Endothelial cell of hepatic sinusoid (primary cell): ENCODE measurements at regions not wholly inside any gene's neighbourhood (a gene's known extent, or its start where the extent isn't known, plus 50 kb on each side); places are given as distances from the start of the nearest gene placed in this dataset.
"Not testable (repeated sequence)": the region's sequence is repeated elsewhere in the genome, so short reads cannot be mapped to it uniquely, and the experiment has no call there.

Experiments used
- in situ Hi-C: cut with HindIII; loops from 2 replicates; pipeline ENCODE4 v1.10.0; 2017; ENCODE audit warnings: low sequenced_read_pairs

DNA sequence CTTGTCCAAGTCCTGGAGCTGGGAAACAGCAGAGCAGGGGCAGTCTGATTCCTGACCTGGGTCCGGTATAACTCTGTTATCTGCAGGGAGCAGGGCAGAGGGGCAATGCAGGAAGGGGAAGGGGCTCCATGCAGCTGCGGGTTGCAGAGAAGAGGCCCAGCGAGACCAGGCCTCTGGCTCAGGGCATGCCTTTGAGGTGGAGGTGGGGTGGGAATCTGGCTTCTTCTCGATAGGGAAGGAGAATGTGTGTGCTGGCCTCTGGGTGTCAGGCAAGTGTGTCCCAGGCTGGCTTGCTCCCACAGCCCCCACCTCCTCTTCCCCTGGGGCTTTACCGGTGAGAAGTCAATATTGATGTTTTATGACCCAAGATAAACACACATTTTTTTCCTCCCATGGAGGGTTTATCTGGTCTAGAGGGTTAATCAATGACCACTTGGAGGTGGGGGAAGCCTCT, 187.1 kb upstream of the HAAO start:
- in situ Hi-C loops: no loop called here

DNA sequence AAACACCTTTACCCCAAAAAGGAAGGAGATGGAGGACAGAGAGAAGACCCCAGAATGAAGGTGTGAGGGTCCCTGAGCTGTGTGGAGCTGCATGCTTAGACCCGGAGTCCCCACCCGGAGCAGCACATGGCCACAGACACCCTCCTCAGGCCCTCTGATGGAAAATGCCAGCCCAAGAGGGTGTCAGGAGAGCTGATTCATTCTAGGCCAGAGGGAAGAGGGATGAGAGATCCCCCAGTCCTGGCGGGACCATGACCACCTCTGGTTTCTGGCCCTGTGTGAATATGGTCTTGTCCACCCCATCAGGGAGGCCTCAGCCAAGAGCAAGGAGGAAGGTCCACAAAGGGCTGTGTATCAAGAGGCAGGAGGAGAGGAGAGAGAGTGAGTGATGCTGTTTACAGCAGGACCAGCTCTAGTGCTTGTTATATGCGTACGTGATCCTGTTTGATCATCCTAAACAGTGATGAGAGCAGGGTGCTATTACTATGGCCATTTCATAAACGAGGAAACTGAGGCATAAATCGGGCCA, 186.6 kb upstream of the HAAO start:
- in situ Hi-C loops: no loop called here

DNA sequence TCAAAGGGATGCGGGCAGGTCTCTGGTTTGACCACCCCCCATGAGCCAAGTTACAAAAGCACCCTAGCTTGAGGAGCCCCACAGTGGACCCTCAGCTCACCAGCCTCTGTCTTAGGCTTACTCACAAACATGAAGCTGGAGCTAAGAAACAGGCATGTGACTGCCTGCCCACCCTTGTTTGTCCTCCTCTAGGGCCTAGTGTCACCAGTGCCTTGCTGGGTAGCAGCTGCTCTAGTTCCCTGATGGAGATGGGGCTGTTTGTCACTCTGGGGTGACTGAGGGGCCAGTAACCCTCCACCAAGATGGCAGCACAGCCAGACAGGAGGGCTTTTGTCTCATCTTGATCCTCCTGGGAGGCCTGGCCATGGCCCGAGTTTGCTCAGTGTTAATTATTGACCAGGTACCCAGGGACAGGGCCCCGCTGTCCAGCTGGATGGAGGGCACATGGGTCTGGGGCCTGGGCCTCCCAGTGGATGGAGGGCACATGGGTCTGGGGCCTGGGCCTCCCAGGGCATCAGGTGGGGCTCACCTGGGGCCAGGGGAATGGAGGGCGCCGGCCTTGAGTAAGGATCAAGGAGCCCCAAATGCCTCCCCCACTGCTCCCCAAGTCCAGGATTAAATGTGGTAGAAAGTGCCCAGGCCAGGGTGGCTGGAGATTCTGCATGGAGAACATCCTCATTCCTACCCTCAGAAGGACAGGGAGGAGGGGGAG, 185.9 kb upstream of the HAAO start:
- in situ Hi-C loops: no loop called here

DNA sequence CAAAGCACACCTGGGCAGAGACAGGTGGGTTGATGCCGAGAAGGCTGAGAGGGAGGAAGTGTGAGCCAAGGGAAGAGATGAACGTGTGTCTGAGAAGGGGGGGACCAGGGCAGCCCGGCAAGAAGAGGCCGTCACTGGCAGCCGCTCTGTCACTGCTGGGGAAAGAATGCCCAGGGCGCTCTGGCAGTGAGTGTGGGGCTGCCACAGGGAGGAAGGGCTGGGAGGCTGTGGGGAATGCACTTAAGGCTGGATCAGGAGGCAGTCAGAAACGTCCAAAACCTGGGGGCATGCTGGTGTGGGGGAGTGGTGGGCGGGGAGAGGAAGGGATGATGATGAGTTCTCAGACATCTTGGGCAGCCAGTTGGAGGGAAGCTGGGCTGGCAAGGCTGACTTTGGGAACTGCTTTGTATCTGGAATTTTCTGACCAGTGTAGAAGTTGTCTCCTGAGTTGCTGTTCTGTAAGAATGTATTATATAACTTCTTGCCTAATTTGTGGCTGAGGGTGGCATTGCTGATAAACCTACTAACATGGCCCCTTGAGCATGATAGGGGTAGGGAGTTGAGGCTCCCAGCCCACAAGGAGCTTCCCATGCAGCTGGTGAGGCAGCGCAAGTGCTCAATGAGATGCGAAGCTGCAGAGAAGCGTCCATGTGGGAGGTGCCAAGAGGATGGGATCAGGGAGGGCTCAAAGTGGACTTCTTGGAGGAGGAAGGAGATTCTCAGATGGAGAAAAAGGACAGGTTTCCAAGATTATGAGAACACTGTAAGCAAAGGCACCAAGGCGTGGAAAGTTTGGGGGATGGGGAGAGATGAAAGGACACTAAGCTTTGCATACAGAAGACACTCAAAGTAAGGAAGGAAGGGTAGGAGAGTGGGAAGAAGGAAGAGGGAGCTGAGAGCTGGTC, 185.1 kb upstream of the HAAO start:
- in situ Hi-C loops: no loop called here

DNA sequence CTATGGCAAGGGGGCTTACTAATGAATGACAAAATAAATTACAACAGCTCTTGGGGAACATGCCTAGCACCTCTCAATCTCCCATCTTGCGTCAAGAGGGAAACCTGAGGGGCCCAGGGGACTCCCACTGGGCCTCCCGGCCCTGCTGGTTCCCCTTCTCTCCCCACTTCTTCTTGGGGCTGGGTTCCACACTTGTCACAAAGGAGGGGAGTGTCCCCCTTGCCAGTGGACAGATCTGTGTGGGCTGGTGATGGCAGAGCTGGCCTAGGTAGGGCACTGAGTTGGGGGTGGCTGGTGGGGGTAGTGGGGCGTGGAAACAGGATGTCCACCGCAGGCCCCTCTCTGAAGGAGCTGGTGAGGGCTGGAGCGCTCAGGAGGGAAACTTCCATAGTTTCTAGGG, 184.0 kb upstream of the HAAO start:
- in situ Hi-C loops: no loop called here

DNA sequence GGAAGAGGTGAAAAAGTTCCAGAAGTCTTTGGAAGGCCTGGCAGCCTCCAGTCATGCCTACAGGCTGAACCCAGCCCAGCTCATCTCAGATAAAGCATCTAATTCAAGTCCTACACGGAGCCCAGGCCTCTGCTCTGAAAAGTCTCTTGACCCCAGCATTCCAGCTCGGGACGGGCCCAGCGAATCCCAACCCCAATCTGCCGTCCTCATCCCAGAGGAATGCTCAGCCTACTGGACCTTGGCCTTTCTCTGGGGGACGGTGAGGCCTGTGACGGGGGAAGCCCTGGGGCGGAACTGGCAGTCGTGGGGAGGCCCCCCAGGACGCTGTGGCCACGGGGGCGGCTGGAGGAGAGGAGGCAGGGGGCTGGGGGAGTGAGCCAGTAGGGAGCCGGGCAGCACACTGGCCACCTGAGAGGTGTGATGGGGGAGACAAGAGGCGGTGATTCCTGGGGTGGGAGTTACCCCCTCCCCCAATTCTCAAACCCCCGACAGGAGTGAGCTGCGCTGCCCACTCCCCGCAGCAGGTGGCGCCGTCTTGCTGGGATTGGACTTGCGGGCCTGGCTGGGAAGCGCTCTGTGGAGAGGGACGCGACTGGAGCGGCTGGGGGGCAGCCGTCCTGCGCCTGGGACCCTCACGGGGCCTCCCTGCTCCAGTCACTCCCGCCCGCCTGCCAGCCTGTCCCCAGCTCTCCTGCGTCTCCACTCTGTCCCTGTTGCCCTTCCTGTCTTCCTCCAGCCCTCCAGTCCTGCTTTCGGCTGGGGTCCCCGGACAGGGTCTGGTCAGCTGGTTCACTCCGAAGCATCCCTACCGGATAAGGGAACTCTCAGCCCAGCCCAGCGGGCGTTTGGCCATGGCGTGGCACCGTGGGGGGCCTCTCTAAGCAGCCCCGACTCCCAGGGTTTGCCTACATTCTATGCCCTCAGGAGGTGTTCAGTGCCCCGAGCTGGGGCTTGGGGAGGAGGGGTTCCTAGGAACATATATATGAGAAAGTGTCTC, 182.6 kb upstream of the HAAO start:
- in situ Hi-C loops: no loop called here

DNA sequence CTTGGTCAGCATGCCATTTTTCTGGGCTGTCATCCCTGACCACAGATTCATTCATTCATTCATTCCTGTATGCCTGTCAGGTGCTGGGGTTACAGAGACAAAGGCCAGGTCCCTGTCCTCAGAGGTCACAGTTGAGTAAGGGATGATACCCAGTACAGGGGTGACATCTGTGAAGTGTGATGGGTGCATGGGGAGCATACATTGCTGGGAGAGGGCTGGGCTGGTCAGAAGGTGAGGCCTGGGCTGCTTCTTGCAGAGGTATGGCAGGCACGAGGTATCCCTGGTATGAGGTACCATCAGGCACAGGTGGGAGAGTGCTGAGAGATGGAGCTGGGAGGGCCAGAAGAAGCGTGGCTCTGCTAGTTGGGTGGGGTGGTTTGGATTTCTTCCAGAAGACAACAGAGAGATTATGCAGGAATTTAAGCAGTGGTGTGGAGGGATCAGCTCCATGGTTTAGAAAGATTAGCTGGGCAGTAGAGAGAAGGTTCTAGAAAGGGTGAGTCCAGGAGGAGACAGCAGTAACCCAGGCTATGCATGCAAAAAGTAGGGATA, 181.9 kb upstream of the HAAO start:
- in situ Hi-C loops: no loop called here

DNA sequence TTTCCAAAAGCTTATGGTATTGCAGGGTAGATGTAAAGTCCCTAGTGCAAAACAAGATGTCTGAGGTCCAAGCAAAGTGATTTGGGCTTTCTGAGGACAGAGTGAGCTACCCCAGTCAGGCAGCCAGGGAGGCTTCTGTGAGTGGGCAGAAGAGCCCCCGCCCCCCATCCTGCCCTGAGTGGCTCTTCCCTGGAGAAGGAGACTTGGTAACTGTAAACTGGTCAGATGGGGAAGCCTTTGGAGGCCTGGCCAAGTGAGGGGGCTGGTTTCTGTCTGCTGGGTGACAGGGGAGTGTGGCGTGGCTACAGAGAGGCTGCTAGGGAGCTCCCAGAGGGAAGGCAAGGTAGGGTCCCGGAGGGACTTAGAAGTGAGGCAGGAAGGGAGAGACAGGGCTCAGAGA, 181.3 kb upstream of the HAAO start:
- in situ Hi-C loops: no loop called here

DNA sequence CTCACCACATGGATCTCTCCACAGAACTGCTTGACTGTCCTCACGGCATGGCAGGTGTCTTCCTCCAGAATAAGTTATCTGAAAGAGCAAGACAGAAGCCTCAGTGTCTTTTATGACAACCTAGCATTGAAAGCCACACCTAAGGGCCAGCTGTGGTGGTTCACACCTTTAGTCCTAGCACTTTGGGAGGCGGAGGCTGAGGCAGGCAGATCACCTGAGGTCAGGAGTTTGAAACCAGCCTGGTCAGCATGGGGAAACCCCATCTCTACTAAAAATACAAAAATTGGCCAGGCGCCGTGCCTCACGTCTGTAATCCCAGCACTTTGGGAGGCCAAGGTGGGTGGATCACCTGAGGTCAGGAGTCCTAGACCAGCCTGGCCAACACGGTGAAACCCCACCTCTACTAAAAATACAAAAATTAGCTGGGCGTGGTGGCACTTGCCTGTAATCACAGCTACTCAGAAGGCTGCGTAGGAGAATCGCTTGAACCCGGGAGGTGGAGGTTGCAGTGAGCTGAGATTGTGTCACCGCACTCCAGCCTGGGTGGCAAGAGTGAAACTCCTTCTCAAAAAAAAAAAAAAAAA, 180.6 kb upstream of the HAAO start:
- in situ Hi-C loops: not testable (repeated sequence)

DNA sequence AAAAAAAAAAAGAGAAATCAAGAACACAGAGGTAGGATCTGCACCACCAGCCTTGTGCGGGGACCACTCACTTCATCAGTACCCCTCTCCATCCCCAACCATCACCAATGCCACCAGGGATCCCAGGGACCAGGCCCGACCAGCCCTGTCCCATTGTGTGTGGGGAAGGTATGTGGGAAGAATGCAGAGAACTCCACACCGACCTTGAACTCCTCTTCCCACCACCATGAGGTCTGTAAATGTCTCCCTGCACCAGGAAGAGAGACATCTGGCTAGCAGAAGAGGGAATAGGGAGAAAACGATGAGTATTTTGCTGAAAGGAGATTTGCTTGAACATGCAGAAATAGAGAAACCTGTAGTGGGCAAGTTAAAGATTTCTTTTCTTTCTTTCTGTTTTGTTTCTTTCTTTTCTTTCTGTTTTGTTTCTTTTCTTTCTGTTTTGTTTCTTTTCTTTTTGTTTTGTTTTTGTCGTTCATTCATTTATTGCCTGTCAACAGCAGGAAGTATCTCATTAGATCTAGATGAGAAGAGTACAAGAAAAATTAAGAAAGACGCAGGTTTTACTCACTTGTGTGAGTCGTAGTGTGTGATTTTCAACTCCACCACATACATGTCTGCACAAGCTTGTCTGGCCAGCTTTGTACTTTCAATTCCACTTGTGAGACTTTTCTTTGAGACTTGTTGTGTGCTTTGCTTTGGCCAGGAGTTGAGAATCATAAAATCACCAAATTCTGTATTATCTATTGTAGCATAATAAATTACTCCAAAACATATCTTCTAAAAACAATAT, 179.8 kb upstream of the HAAO start:
- in situ Hi-C loops: no loop called here

DNA sequence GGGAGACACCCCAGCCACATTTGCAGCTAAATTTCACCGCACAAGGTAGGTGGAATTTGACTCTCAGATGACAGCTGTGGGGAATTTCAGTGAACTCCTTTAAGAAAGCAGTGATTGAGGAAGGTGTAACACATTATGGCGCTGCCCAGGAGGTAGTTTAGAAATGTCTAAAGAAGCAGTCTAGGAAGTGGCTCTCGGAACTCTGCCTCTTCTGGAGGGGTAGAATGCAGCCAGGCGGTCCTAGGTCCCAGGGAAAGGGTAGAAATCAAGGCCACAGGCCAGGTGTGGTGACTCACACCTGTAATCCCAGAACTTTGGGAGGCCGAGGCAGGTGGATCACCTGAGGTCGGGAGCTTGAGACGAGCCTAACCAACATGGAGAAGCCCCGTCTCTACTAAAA, 179.0 kb upstream of the HAAO start:
- in situ Hi-C loops: no loop called here

DNA sequence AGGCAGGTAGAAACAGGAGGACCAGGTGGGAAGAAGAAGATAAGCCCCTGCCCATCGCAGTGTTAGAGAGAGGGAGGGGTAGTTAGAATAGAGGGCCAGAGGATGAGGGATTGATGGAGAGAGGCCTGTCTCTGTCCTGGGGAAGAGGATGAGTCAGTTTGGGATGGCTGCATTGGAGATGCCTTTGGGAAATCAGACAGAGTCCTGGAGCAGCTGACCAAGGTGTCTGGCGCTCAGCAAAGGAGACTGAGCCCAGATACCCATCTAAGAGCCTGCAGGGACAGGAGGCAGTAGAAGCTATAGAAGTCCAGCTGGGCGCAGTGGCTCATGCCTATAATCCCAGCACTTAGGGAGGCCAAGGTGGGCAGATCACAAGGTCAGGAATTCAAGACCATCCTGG, 177.8 kb upstream of the HAAO start:
- in situ Hi-C loops: no loop called here

DNA sequence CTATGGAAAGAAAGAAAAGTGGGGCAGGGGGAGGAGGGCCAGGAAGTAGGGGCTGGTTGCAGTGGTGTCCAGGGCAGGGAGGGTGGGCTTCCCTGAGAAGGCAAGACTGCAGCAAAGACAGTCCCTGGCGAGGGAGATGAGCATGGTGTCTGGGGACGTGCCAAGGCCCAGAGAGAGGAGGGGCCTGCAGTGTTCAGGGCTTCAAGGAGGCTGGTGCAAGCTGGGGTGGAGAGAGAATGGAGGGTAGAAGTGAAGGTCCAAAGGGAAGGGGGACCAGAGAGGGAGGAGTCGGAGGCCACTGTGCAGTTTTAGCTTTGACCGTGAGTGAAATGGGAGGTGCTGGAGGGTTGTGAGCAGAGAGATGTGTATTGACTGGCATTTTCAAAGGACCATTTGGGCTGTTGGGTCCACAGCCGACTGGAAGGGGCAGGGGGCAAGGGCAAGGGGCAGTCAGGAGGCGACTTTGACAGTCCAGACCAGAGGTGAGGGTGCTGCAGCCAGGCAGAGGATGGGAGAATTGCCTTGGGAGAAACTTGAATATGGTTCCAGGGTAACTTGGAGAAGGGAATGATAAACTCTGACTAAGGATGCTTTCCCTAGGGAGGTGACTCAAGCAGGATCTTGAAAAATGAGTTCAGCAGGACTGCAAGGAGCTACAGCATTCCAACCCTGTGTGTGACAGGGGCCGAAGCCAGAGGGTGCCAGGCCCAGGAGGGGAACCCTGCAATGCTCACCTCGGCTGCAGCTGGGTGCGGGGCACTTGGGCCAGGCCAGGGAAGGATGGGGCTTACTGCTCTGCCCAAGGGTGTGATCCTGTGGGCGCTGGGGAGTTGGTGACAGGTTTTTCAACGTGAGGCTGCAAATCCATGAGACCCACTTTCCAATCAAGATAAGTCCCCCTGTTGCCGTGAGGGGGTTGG, 177.1 kb upstream of the HAAO start:
- in situ Hi-C loops: no loop called here

DNA sequence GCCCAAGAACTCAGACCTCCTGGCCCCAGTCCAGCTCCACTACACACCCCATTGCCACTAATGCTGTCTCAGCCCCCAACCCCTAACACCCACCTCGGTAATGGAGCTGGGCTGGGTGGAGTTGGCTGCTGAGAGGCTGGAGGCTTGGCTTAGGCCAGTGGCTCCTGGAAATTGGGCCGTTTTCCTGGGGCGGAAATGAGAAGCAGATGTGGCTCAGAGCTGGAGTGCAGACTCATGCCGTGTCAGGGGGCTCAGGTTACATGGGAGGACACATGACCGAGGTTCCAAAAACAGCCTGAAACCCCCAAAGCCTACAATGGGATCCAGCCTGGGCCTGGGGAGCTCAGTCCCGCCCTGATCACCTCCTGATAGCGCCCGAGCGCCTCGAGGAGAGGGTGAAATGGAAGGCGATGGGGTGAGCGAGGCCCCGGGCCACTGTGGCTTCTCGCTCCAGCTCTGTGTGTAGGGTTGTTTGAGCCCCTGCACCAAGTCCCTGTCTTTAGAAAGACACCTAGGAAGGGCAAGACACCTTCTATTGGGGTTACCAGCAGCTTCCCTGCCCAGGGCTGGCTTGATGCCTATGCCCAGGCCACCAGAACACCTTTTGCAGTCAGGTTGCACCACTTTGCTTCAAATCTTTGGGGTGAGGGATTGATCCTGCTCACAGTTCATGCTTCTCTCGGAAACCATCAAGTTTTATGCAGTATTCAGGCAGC, 175.7 kb upstream of the HAAO start:
- in situ Hi-C loops: no loop called here

DNA sequence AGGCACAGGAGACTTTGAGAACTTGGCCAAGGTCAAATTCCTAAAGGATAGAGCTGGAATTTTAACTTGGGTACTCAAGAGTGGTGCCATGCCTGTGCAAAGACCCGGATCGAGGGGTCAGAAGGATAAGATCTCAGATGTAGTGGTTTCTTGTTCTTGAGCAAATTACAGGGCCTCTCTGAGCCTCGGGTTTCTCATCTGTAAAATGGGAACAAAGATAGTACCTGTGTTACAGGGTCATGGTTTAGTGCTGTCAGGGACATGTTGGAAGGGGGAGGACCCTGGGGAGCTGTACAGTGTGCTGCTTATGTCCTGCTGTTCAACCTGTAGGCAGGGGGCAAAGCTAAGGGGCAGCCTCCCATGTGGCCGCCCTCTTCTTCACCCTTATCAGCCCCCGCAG, 173.5 kb upstream of the HAAO start:
- in situ Hi-C loops: no loop called here

DNA sequence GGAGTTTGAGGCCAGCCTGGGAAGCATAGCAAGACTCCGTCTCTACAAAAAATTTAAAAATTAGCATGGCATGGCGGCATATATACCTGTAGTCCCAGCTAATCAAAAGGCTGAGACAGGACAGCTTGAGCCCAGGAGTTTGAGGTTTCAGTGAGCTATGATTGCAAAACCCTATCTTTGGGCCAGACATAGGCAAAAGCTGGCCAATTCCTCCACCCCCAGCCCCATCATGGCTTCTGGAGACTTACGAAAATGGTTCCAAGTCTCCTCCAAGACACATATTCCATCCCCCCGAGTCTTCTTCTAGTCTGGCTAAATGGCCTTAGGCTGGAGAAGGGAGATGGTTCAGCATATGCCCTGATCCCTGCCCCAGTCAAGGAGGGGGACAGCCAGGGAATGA, 172.8 kb upstream of the HAAO start:
- in situ Hi-C loops: no loop called here

DNA sequence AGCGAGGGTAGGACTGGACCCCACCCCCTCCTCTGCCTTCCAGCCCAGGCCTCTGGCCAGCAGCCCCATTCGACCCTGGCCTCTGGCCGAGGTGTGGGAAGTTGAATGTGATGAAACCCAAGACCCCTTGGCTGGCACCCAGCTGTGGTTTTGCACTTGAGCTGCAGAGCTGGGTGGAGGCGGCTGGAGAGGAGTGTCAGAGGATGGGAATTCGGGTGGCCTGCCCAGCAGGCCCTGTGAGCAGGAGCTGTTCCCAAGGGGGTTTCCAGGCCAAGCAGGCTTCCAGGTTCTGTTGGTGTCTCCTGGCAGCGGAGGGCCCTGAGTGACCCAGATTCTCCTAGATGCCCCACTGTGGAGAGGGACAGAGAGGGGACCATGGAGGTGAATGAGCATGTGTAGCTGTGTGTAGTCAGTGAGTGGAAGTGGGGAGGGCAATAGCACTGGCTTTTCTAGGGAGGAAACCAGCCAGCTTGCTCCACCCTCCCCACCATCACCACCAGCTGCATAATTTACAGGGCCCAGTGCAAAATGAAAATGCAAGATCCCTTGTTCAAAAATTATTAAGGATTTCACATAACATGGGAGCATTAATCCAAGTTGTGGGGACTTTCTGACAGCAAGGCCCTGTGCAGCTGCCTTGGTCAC, 172.2 kb upstream of the HAAO start:
- in situ Hi-C loops: loop anchor here (5.0 kb wide), 2 partner anchors 78 to 82 kb away; no protein-coding TSS in a partner anchor
